ENCODE measurements at regions not wholly inside any gene's neighbourhood (a gene's known extent, or its start where the extent isn't known, plus 50 kb on each side); places are given as distances from the start of the nearest gene placed in this dataset.

DNA sequence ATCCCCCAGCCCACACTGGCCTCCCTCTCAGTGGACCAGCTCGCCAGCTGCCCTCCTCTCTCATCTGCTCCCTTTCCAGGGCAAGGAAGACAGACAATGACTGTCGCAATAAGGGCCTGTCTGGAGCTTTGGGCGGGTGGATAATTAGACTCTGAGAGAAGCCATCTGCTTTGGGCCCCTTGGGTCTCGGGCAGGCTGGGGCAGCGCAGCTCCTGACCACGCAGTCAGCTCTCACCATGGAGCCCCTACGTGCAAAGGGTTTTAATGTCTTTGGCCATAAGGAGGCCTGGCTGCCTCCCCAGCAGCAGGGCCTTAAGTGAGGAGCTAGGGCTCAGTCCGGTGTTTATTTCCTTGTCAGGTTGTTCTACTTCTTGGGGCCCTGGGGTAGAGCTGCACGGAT, 153.9 kb downstream of the CHST1 start:
- no peaks in the 10 kb centered on the region for H3K36me3 ChIP-seq (ENCODE audit: control insufficient read depth, insufficient read depth, low read length)
- no peaks in the 10 kb centered on the region for H3K9me3 ChIP-seq (ENCODE audit: control insufficient read depth, insufficient read depth, low read length)
- H3K27ac ChIP-seq (ENCODE audit: low read depth, low read length) = no peak overlapping the region
- H3K27me3 ChIP-seq (ENCODE audit: control insufficient read depth, insufficient read depth, low read length) = no peaks in the 10 kb centered on the region
- peaks cover 8% of the 10 kb centered on the region for H3K4me1 ChIP-seq (ENCODE audit: control insufficient read depth, insufficient read depth, low read length)
- 36% methylated on average over 8 of the region's 9 CpGs for WGBS (ENCODE audit: insufficient coverage)
- no peak overlapping the region for H3K4me3 ChIP-seq (ENCODE audit: low read depth, low read length)
- DNase-seq (ENCODE audit: low read depth in 4 of 6, low spot score in 6 of 6) = peak in 1 of 6 donors; percentile 75

DNA sequence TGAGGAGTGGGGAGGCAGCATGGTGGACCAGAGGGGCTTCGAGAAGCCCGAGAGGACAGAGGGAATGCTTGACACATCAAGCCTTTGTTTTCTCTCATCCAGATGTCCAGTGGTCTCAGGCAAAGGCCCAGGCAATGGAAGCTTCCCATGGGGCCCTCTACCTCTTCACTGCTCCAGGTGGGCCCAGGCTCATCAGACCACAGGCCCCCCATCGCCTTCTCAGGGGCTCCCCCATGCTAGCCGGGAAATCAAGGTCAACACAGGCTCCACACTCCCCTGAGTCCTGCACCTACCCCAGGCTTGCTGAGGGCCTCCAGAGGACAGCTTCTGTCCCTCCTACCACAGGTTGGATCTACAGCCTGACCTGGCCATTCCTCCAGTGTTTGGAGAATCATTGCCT, 157.5 kb downstream of the CHST1 start:
- Histone ChIP-seq H3K9me3 (ENCODE audit: control insufficient read depth, insufficient read depth, low read length) (no peaks in the 10 kb centered on the region), H3K4me1 (ENCODE audit: control insufficient read depth, insufficient read depth, low read length) (peaks cover 8% of the 10 kb centered on the region), H3K4me3 (ENCODE audit: low read depth, low read length) (no peak overlapping the region), H3K36me3 (ENCODE audit: control insufficient read depth, insufficient read depth, low read length) (no peaks in the 10 kb centered on the region), H3K27ac (ENCODE audit: low read depth, low read length) (no peak overlapping the region), H3K27me3 (ENCODE audit: control insufficient read depth, insufficient read depth, low read length) (no peaks in the 10 kb centered on the region)
- 98% methylated on average over 4 of the region's 4 CpGs for WGBS (ENCODE audit: insufficient coverage)
- DNase-seq (ENCODE audit: low read depth in 4 of 6, low spot score in 6 of 6) = no peak

DNA sequence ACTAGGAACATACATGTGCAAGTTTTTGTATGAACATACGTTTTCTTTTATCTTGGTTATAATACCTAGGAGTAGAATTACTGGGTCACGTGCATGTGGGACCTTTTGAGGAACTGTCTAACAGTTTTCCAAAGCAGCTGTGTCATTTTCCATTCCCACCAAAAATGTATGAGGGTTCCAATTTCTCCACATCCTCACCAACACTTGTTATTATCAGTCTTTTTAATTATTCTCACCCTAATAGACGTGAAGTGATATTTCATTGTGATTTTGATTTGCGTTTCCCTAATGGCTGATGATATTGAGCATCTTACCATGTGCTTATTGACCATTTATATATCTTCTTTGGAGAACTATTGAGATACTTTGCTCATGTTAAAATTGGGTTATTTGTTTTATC, 162.1 kb downstream of the CHST1 start:
- Histone ChIP-seq H3K9me3 (ENCODE audit: control insufficient read depth, insufficient read depth, low read length) (no peaks in the 10 kb centered on the region), H3K27me3 (ENCODE audit: control insufficient read depth, insufficient read depth, low read length) (no peaks in the 10 kb centered on the region), H3K4me1 (ENCODE audit: control insufficient read depth, insufficient read depth, low read length) (peaks cover 22% of the 10 kb centered on the region), H3K27ac (ENCODE audit: low read depth, low read length) (no peak overlapping the region), H3K36me3 (ENCODE audit: control insufficient read depth, insufficient read depth, low read length) (no peaks in the 10 kb centered on the region), H3K4me3 (ENCODE audit: low read depth, low read length) (no peak overlapping the region)
- no CpG with 5 or more reads among the region's 4 CpGs for WGBS (ENCODE audit: insufficient coverage)
- no peak for DNase-seq (ENCODE audit: low read depth in 4 of 6, low spot score in 6 of 6)

DNA sequence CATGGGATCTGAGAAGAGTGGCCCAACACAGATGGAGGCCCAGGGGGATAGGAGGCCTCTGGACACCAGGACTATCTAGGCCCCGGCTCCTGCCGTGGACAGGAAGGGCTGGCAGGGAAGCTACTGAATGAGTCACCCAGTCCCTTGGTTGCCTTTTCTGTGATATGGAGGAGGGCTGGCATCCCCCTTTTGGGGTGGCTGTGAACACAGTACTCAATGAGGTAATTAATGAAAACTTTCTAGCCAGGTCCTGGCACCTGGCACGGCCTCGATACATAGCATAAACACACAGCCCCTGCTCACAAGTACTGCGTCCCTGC, 163.2 kb downstream of the CHST1 start:
- no peak overlapping the region for H3K4me3 ChIP-seq (ENCODE audit: low read depth, low read length)
- peaks cover 22% of the 10 kb centered on the region for H3K4me1 ChIP-seq (ENCODE audit: control insufficient read depth, insufficient read depth, low read length)
- no peaks in the 10 kb centered on the region for H3K27me3 ChIP-seq (ENCODE audit: control insufficient read depth, insufficient read depth, low read length)
- H3K36me3 ChIP-seq (ENCODE audit: control insufficient read depth, insufficient read depth, low read length) = no peaks in the 10 kb centered on the region
- no peak overlapping the region for H3K27ac ChIP-seq (ENCODE audit: low read depth, low read length)
- no peak for DNase-seq (ENCODE audit: low read depth in 4 of 6, low spot score in 6 of 6)
- no peaks in the 10 kb centered on the region for H3K9me3 ChIP-seq (ENCODE audit: control insufficient read depth, insufficient read depth, low read length)
- 88% methylated on average over 5 of the region's 5 CpGs for WGBS (ENCODE audit: insufficient coverage)

DNA sequence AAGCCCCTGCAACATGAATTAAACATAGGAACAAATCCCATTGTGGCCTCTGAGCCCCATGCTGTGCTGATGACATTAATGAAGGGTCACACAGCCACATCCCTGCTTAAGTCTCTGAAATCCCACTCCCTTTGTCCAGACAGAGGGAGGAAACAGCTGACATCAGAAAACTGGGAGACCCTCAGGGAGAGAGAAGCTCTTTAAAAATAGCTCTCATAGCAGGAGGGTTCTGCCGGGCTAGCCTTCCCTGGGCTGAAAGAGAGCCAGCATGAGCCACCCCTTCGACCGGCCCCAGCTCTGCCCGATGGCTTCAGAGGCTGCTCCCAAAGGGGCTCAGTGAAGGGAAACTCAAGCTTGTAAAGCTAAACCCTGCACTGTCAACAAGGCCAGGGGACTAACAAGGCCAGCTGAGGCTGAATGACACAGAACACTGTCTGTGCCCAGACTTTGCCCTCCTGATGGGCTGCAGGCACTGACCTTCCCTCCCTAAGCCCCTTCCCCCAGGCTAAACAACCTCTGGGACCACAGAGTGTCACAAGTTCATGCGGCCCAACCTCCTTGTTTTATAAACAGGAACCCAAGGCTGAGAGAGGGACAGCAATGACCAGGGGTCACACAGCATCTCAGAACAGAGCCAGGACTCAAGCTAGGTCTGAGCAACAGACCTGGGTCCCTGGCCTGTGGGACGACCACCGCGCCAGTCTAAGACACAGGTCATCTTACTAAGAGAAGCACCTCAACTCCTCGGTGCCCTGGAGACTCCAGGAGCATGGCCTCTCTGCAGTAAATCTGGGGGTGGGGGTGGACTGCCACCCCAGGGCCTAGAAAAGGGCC, 163.8 kb downstream of the CHST1 start:
- Histone ChIP-seq H3K4me1 (ENCODE audit: control insufficient read depth, insufficient read depth, low read length) (peaks cover 22% of the 10 kb centered on the region), H3K27me3 (ENCODE audit: control insufficient read depth, insufficient read depth, low read length) (no peaks in the 10 kb centered on the region), H3K4me3 (ENCODE audit: low read depth, low read length) (no peak overlapping the region), H3K36me3 (ENCODE audit: control insufficient read depth, insufficient read depth, low read length) (no peaks in the 10 kb centered on the region), H3K27ac (ENCODE audit: low read depth, low read length) (peak overlapping the region; percentile 4), H3K9me3 (ENCODE audit: control insufficient read depth, insufficient read depth, low read length) (no peaks in the 10 kb centered on the region)
- peak in 2 of 6 donors; percentile 68 to 73 for DNase-seq (ENCODE audit: low read depth in 4 of 6, low spot score in 6 of 6)
- WGBS (ENCODE audit: insufficient coverage) = 33% methylated on average over 6 of the region's 9 CpGs

DNA sequence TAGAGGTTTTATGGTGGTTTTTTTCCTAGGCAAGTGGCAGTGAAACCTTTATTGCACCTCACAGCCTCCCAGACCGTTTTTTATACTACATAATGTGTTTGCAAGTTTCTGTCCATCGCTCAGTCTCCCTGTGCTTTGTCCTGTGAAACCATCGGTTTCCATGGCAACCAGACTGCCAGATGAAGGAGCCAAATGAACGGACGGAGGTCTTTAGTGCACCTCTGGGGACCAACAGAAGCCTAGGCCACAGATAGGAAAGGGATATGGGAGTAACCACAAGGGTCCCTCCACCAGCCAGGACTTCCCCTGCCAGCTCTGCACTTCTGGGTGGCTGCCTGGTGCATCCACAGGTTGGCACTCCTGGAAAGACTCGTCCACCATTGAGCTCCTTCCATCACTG, 165.0 kb downstream of the CHST1 start:
- Histone ChIP-seq H3K4me1 (ENCODE audit: control insufficient read depth, insufficient read depth, low read length) (peaks cover 22% of the 10 kb centered on the region), H3K9me3 (ENCODE audit: control insufficient read depth, insufficient read depth, low read length) (no peaks in the 10 kb centered on the region), H3K27ac (ENCODE audit: low read depth, low read length) (no peak overlapping the region), H3K36me3 (ENCODE audit: control insufficient read depth, insufficient read depth, low read length) (no peaks in the 10 kb centered on the region), H3K4me3 (ENCODE audit: low read depth, low read length) (no peak overlapping the region), H3K27me3 (ENCODE audit: control insufficient read depth, insufficient read depth, low read length) (no peaks in the 10 kb centered on the region)
- 6% methylated on average over 5 of the region's 6 CpGs for WGBS (ENCODE audit: insufficient coverage)
- DNase-seq (ENCODE audit: low read depth in 4 of 6, low spot score in 6 of 6) = peak in 5 of 6 donors; percentile 50 to 94 (median 71)

DNA sequence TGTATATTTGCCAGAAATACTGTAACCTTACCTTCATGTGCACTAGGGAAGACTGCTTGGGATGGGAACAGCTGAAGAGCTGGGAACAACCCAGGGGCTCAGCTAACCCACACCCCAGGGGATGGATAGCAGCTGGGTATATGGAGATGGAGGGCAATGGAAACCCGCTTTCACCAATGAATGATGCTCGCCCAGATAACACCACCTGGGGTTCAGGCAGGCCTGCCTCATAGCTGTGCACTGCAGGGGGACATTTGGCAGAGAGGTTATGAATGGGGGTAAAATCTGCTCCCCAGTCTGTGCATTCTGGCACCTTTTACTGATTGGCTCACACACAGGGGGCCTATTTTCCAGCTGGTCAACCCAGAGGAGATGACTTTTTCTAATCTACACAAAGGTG, 170.7 kb downstream of the CHST1 start:
- DNase-seq (ENCODE audit: low read depth in 4 of 6, low spot score in 6 of 6) = peak in 1 of 6 donors; percentile 57
- Histone ChIP-seq H3K9me3 (ENCODE audit: control insufficient read depth, insufficient read depth, low read length) (no peaks in the 10 kb centered on the region), H3K27me3 (ENCODE audit: control insufficient read depth, insufficient read depth, low read length) (no peaks in the 10 kb centered on the region), H3K4me3 (ENCODE audit: low read depth, low read length) (no peak overlapping the region), H3K36me3 (ENCODE audit: control insufficient read depth, insufficient read depth, low read length) (no peaks in the 10 kb centered on the region), H3K4me1 (ENCODE audit: control insufficient read depth, insufficient read depth, low read length) (peaks cover 5% of the 10 kb centered on the region), H3K27ac (ENCODE audit: low read depth, low read length) (no peak overlapping the region)
- no CpG with 5 or more reads among the region's 2 CpGs for WGBS (ENCODE audit: insufficient coverage)

DNA sequence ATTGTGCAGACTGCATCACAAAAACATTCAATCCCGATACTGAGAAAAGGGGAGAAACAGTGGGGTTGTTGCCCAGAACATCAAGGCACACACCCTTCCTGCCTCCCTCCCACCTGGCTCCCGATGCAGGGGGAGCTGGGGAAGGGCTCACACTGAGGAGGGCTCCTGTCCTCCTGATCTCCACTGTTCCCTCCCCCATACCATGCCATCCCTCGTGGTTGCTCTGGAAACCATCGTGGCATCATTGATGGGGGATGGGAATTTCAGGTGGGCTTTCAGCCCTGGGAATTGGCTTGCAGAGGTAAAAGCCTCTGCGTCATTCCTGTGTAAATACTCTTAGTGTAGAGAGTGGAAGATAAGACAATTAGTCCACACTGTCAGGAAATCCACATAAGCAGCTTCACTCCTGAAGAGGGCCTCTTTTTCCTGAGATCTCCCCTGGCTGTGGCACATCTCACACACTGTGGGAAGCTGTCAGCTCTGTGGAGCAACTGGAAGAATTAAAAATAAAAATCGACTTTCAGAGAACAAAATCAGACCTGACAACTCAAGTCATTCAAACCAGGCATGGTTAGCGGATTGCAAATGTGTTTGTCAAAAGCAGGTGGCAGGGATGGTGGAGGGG, 176.0 kb downstream of the CHST1 start:
- WGBS (ENCODE audit: insufficient coverage) = 100% methylated on average over 1 of the region's 7 CpGs
- DNase-seq (ENCODE audit: low read depth in 4 of 6, low spot score in 6 of 6) = peak in 2 of 6 donors; percentile 26 to 71
- H3K4me3 ChIP-seq (ENCODE audit: low read depth, low read length) = no peak overlapping the region

DNA sequence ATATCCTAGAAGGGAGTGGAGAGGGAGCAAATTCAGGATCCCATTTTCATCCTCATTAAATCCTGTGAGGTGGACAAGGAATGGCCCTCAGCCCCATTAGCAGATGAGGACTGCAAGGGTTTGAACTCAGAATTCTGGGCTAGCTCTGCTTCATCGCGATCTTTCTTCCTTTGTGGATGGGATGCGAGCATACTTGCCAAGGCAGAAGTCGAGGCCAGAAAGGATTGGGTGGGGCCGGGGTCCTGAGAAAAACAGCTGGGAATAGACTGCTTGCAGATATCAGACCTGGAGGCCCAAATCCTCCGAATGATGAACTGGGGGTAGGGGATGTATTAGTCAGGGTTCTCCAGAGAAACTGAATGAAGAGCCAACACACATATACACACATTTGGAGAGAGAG, 179.0 kb downstream of the CHST1 start:
- Histone ChIP-seq H3K9me3 (ENCODE audit: control insufficient read depth, insufficient read depth, low read length) (no peaks in the 10 kb centered on the region), H3K27me3 (ENCODE audit: control insufficient read depth, insufficient read depth, low read length) (no peaks in the 10 kb centered on the region), H3K4me1 (ENCODE audit: control insufficient read depth, insufficient read depth, low read length) (peaks cover 3% of the 10 kb centered on the region), H3K36me3 (ENCODE audit: control insufficient read depth, insufficient read depth, low read length) (no peaks in the 10 kb centered on the region), H3K4me3 (ENCODE audit: low read depth, low read length) (no peak overlapping the region), H3K27ac (ENCODE audit: low read depth, low read length) (no peak overlapping the region)
- WGBS (ENCODE audit: insufficient coverage) = 100% methylated on average over 2 of the region's 6 CpGs
- DNase-seq (ENCODE audit: low read depth in 4 of 6, low spot score in 6 of 6) = no peak

More for the DNA sequence above, 176.0 kb downstream of the CHST1 start:
- peaks cover 3% of the 10 kb centered on the region for H3K4me1 ChIP-seq (ENCODE audit: control insufficient read depth, insufficient read depth, low read length)
- no peaks in the 10 kb centered on the region for H3K9me3 ChIP-seq (ENCODE audit: control insufficient read depth, insufficient read depth, low read length)
- H3K36me3 ChIP-seq (ENCODE audit: control insufficient read depth, insufficient read depth, low read length) = no peaks in the 10 kb centered on the region
- H3K27me3 ChIP-seq (ENCODE audit: control insufficient read depth, insufficient read depth, low read length) = no peaks in the 10 kb centered on the region
- no peak overlapping the region for H3K27ac ChIP-seq (ENCODE audit: low read depth, low read length)

Measured in spinal cord (tissue), 9 donors.